ENCODE measurements at regions not wholly inside any gene's neighbourhood (a gene's known extent, or its start where the extent isn't known, plus 50 kb on each side); places are given as distances from the start of the nearest gene placed in this dataset.
"Not testable (repeated sequence)": the region's sequence is repeated elsewhere in the genome, so short reads cannot be mapped to it uniquely, and the experiment has no call there.

- no peak for DNase-seq
Observed at GRCh38 chr12:67088401-67089118, 180.6 kb upstream of the CAND1 start.

DNA sequence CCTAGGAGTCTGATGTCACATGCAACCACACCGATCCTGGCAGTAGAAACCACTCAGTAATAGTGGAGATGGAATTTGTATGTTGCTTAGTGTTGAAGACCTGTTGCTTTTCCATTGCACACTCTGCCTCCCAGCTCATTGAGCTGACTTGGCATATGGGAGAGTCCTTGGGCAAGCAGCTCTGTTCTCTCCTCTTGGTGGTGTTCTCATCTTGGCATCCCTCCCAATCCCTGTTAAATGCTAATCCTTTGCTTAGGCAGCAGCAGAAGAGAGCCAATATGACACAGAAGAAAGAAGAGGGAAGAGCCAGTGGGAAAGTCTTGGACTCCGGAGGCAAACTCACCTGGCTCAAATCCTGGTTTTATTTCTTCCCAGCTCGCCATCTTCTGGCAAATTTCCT lies 178.0 kb upstream of the CAND1 start:
- no peak for DNase-seq

- DNase-seq: no peak
Observed at GRCh38 chr12:67091678-67092077, 177.5 kb upstream of the CAND1 start.

GRCh38 chr12:67092934-67093333 lies 176.2 kb upstream of the CAND1 start:
- DNase-seq: not testable (repeated sequence)

GRCh38 chr12:67096533-67097318 lies 172.4 kb upstream of the CAND1 start:
- DNase-seq: no peak

GRCh38 chr12:67099858-67100257 lies 169.3 kb upstream of the CAND1 start:
- DNase-seq: no peak

DNA sequence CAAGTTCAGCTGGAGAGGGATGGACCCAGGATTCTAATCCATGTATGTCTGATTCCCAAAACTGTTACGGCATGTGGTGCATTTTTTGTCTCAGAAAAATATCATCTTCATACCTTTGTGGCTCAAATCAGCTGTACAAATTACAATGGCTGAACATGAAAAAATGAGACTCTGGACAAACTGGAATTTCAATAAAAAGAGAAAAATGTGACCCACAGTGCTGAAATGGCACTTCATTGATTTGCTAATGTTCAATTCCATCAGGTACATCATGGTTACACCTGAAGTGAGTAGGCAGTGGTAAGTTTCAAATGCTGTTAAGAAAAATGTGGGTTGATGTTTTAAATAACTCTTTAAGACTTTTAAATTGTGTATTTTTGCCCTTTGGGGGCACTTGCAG lies 165.6 kb upstream of the CAND1 start:
- DNase-seq: no peak

GRCh38 chr12:67107235-67107634 lies 161.9 kb upstream of the CAND1 start:
- no peak for DNase-seq

- DNase-seq: no peak
Observed at GRCh38 chr12:67107751-67108269, 161.3 kb upstream of the CAND1 start.

- DNase-seq: not testable (repeated sequence)
Observed at GRCh38 chr12:67110345-67110744, 158.8 kb upstream of the CAND1 start.

DNA sequence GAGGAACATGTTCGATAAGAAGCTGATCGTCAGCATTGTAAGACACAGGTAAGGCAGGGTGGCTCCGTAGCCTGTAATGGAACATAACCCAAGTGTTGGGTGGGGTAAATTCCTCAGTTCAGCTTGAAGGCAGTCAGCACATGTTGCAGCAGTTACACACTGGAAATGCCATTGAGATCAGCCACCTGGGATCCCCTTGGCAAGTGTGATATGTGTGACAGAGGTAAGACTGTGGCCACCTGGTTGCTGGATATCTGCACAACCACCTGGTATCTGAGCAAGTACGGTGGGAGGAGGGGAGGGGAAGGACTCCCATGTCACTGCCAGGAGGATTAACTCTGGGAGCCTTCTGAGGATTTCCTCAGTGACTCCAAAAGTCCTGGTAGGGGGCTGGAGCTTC lies 158.0 kb upstream of the CAND1 start:
- no peak for DNase-seq

GRCh38 chr12:67112586-67112985 lies 156.6 kb upstream of the CAND1 start:
- no peak for DNase-seq

GRCh38 chr12:67116134-67116533 lies 153.0 kb upstream of the CAND1 start:
- no peak for DNase-seq

DNA sequence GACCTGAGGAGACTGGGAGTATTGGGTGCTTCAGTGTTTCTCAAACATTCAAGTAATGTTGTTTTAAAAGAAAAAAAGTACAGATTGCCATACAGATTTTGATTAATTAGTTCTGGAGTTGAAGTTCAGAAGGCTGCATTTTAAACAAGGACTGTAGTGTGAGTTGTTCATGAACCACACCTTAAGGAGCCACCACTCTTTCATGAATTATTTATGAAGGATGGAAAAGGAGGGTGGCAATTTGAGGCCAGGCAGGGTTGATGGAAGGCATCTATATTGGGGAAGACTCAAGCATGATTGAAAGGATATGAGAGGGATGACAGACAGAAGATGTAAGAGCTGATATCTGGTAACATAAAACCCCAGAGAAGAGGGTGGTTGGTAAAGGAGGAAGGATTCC lies 146.6 kb upstream of the CAND1 start:
- no peak for DNase-seq

DNA sequence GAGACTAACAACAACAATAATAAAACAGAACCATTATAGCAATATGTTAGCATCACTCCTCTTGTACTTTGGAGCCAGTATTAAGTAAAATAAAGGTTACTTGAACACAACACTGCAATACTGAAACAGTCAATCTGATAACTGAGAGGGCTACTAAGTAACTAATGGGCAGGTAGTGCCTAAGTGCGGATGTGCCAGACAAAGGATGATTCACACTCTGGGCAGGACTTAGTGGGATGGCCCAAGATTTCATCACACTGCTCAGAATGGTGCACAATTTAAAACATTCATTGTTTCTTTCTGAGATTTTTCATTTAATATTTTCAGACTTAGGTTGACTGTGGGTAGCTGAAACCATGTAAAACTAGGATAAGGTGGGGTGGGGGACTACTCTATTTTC lies 131.9 kb upstream of the CAND1 start:
- no peak for DNase-seq

DNA sequence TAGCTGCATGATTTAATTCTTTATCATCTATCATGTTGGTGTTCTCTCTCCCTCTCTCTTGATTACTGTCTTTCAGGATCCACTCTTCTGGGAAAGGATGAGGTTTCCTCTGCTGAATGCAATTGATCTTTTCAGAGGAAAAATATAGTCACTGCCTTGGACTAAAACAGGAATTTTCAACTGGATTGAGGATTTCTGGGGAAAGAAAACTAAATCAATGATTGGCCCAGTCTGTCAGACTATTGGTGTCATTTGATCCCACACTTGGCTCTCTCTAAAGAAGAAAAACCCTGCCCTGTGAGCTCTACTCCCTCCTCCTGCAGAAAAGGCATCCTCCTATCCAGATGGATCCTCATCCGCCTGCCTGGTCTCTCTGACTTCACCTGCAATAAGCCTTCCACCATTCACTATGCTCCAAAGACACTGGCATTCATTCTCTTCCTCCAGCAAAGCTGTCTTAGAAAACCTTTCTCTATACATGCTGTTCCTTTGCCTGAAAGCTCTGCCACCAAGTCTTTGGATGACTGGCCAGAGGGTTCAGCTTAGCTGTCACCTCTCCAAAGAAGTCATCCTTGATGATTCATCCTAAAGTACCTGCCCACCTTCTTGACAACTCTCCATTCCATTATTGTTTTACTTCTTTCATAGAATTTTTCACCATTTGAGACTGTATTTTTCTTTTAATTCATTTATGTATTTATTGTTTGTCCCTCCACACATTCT lies 127.7 kb upstream of the CAND1 start:
- DNase-seq: no peak

DNA sequence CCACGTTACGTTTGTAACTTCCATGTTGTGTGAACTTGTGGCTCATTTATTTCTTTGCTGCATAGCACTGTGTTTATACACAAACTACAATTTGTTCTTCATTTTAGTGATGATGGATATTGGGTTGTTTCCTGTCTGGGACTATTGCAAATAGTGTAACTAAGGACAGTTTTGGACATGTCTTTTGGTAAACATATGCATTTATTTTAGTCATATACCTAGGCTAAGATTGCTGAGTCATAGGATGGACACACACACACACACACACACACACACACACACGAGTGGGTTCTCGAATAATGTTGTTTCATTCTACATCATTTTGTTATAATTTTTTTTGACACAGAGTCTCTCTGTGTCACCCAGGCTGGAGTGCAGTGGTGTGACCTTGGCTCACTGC lies 123.5 kb upstream of the CAND1 start:
- no peak for DNase-seq

DNA sequence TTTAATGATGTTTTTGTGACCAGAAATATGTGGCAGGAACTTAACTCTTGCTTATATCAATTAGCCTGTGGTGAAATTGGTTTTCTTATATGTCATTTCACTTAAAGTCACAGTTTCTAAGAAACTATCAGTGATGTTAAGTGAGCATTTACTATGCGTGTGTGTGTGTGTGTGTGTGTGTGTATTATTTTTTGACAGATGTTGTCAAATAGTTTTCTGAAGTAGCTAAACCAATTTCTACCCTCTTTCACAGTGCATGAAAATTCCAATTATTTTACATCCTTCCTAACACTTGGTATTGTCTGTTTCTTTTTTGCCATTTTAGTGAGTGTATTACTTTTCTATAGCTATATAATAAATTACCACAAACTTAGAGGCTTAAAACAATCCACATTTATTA lies 122.1 kb upstream of the CAND1 start:
- DNase-seq: no peak

DNA sequence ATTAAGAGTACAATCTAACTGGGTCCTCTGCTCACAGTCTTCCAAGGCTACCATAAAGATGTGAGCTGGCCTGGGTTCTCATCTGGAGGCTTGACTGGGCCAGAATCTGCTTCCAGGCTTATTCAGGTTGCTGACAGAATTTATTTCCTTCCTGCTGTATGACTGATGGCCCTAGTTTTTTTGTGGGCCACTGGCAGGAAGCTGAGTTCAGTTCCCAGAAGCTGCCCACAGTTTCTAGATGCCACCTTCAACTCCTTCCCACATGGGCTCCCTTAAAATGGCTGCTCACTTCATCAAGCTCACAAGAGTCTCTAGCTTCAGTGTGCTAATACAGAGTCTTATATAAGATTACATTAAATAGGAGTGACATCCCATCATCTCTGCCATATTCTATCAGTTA lies 121.7 kb upstream of the CAND1 start:
- no peak for DNase-seq

- DNase-seq: no peak
Observed at GRCh38 chr12:67148265-67148664, 120.9 kb upstream of the CAND1 start.

DNA sequence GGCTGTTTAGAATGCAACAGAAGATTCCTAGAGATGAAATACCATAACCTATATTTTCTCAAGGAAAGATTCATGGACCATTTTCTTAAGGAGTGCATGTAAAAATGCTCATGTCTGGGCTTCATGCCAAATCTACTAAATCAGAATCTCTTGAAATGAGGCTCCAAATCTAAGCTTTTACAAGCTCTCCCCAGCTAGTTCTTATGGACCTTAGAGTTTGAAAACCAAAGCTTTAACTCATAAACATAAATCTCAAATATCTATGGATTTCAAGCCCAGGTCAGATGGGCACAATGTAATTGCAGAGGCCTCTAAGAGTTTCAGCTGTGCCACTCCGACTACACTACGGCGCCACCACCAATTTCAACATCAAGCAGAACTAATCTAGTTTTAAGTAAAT lies 117.3 kb upstream of the CAND1 start:
- DNase-seq: no peak

DNA sequence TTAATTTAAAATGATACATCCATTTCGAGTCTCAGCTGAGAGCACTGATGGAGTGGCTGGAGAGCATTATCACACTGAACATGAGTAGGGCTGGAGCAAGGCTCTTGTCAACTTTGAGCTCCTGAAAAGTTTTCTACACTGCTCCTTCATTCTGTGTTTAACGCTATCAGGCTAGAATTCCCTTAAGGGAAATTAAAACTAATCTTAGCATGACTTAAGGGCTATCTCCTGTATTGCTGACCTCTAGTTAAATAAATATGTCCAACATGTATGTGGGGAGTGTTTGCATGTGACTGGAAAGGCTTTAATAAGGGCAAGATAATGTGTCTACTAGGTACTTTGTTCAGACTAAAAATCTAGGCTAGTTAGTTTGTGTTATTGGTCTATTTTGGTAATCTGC lies 116.7 kb upstream of the CAND1 start:
- no peak for DNase-seq

DNA sequence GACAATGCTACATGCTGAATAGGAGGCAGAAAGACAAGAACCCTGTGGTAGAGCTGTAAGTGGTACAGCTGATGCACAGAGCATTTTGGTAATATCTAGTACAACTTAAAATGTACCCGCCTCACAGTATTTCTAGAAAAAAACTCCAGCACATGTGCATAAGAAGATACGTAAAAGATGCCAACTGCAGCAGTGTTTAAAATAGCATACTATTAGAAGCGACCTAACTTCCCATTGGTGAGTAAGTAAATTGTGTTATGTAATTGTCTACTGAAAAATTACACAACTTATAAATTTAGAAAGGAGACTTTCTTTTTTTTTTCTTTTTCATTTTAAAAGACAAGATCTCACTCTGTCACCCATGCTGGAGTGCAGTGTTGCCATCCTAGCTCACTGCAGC lies 114.3 kb upstream of the CAND1 start:
- no peak for DNase-seq

- no peak for DNase-seq
Observed at GRCh38 chr12:67155863-67156262, 113.3 kb upstream of the CAND1 start.
